ENCODE measurements at regions not wholly inside any gene's neighbourhood (a gene's known extent, or its start where the extent isn't known, plus 50 kb on each side); places are given as distances from the start of the nearest gene placed in this dataset.

GRCh38 chr6:104095661-104096416 lies 763.9 kb downstream of the HACE1 start:
- no peak for TF ChIP-seq USF1 (IDR thresholded peaks at IDR 0.05)
- no peak for TF ChIP-seq TEAD4 (IDR thresholded peaks at IDR 0.05)
- TF ChIP-seq TAF1 (IDR thresholded peaks at IDR 0.05; ENCODE audit: low read depth) = no peak
- TF ChIP-seq EGR1 (IDR thresholded peaks at IDR 0.05) = no peak
- no peak for TF ChIP-seq EP300 (IDR thresholded peaks at IDR 0.05; ENCODE audit: borderline replicate concordance)
- TF ChIP-seq REST (IDR thresholded peaks at IDR 0.05; ENCODE audit: low read depth) = no peak
- TF ChIP-seq NFIC (IDR thresholded peaks at IDR 0.05) = no peak

All from Ishikawa (cell line).